OCI-M2 (cell line): ENCODE measurements at regions not wholly inside any gene's neighbourhood (a gene's known extent, or its start where the extent isn't known, plus 50 kb on each side); places are given as distances from the start of the nearest gene placed in this dataset.

Experiments used
- DNase-seq: peaks from one replicate; lab custom pipeline; 2025; ENCODE audit not compliant: unreplicated experiment; lab: John Stamatoyannopoulos, UW

GRCh38 chr1:87560137-87560536 lies 231.5 kb downstream of the LMO4 start:
- no peak for DNase-seq

- DNase-seq, result no peak
Observed at GRCh38 chr1:87560601-87561360, 232.1 kb downstream of the LMO4 start.

GRCh38 chr1:87563211-87563610 lies 234.5 kb downstream of the LMO4 start:
- DNase-seq, result no peak

- DNase-seq, result no peak
Observed at GRCh38 chr1:87565861-87566260, 237.2 kb downstream of the LMO4 start.

- no peak for DNase-seq
Observed at GRCh38 chr1:87568005-87568404, 239.3 kb downstream of the LMO4 start.

- DNase-seq, result no peak
Observed at GRCh38 chr1:87568911-87569310, 240.2 kb downstream of the LMO4 start.

- DNase-seq, result no peak
Observed at GRCh38 chr1:87572008-87572407, 243.3 kb downstream of the LMO4 start.

- DNase-seq, result no peak
Observed at GRCh38 chr1:87572891-87573290, 244.2 kb downstream of the LMO4 start.

GRCh38 chr1:87575528-87575927 lies 246.8 kb downstream of the LMO4 start:
- no peak for DNase-seq

- no peak for DNase-seq
Observed at GRCh38 chr1:87578464-87578863, 249.8 kb downstream of the LMO4 start.

GRCh38 chr1:87583459-87583858 lies 254.8 kb downstream of the LMO4 start:
- no peak for DNase-seq

GRCh38 chr1:87584586-87584985 lies 255.9 kb downstream of the LMO4 start:
- DNase-seq, result no peak

- no peak for DNase-seq
Observed at GRCh38 chr1:87586501-87586900, 257.8 kb downstream of the LMO4 start.

GRCh38 chr1:87588495-87588894 lies 259.8 kb downstream of the LMO4 start:
- DNase-seq, result no peak

GRCh38 chr1:87591492-87591891 lies 262.8 kb downstream of the LMO4 start:
- no peak for DNase-seq

- DNase-seq, result no peak
Observed at GRCh38 chr1:87592156-87592555, 263.5 kb downstream of the LMO4 start.

GRCh38 chr1:87594736-87595383 lies 266.2 kb downstream of the LMO4 start:
- no peak for DNase-seq

GRCh38 chr1:87595384-87595781 lies 266.7 kb downstream of the LMO4 start:
- DNase-seq, result no peak

- no peak for DNase-seq
Observed at GRCh38 chr1:87598429-87598828, 269.7 kb downstream of the LMO4 start.

GRCh38 chr1:87599569-87599968 lies 270.9 kb downstream of the LMO4 start:
- DNase-seq, result no peak

- no peak for DNase-seq
Observed at GRCh38 chr1:87600055-87600850, 271.6 kb downstream of the LMO4 start.

GRCh38 chr1:87600854-87601253 lies 272.2 kb downstream of the LMO4 start:
- no peak for DNase-seq
